ENCODE measurements at regions not wholly inside any gene's neighbourhood (a gene's known extent, or its start where the extent isn't known, plus 50 kb on each side); places are given as distances from the start of the nearest gene placed in this dataset.

GRCh38 chr4:186889876-186890643, 166.4 kb upstream of the FAT1 start:
- H3K23ac ChIP-seq (ENCODE audit: insufficient read length, low read depth, low read length): no peak overlapping the region
- H3K79me1 ChIP-seq (ENCODE audit: insufficient read depth, low read depth, low read length, poor library complexity, severe bottlenecking): no peaks in the 10 kb centered on the region
- no peak overlapping the region for H3K27ac ChIP-seq (ENCODE audit: insufficient read length, low read depth, low read length)
- H3K4me1 Mint-ChIP-seq: peaks cover 22 to 23% of the 10 kb centered on the region in 2 experiments
- H3K4me2 ChIP-seq (ENCODE audit: insufficient read depth, insufficient read length, low read length): no peak overlapping the region
- H3K18ac ChIP-seq (ENCODE audit: insufficient read length, low read depth, low read length): no peak overlapping the region
- no peak overlapping the region for H2BK120ac ChIP-seq (ENCODE audit: low read depth, low read length, poor library complexity, severe bottlenecking)
- H3K23me2 ChIP-seq (ENCODE audit: insufficient read length, low read depth, low read length, poor library complexity, severe bottlenecking): no peaks in the 10 kb centered on the region
- H3K27ac Mint-ChIP-seq: peak overlapping the region in 1 of 3 experiments; percentile 45; a peak in 1 of 7 replicates
- no peak overlapping the region for H3T11ph ChIP-seq (ENCODE audit: low read length)
- peak overlapping the region in 1 of 2 experiments; percentile 79; a peak in 2 of 5 replicates for H3K4me3 Mint-ChIP-seq
- no peak overlapping the region for H2BK5ac ChIP-seq (ENCODE audit: insufficient read length, low read length)
- no peak overlapping the region for H3K4ac ChIP-seq (ENCODE audit: low read depth, low read length)
- no peaks in the 10 kb centered on the region for H3K79me2 ChIP-seq (ENCODE audit: insufficient read depth, low read length)
- no peak overlapping the region for H2AK5ac ChIP-seq (ENCODE audit: insufficient read length, low read length)
- no peak overlapping the region for H3K9ac ChIP-seq (ENCODE audit: extremely low read depth, insufficient read length, low read length)
- no peak overlapping the region for H3K56ac ChIP-seq (ENCODE audit: insufficient read length, low read depth, low read length)
- no peak overlapping the region for H4K8ac ChIP-seq (replicated peaks; ENCODE audit: insufficient read length, low read depth, low read length)
- no peak overlapping the region for H2BK15ac ChIP-seq (ENCODE audit: low read depth, low read length)
- H3K4me1 ChIP-seq (ENCODE audit: insufficient read depth, low read length): peaks cover 2% of the 10 kb centered on the region; the same call in 1 of the 2 replicates
- no peaks in the 10 kb centered on the region for H4K20me1 ChIP-seq (ENCODE audit: control insufficient read depth, insufficient read depth, insufficient read length)
- no peak overlapping the region for H2BK12ac ChIP-seq (ENCODE audit: insufficient read length, low read depth, low read length)
- H3K9me3 ChIP-seq (ENCODE audit: control insufficient read depth, low read depth, low read length): no peaks in the 10 kb centered on the region
- H3K27me3 Mint-ChIP-seq (ENCODE audit: low read depth): peaks cover 8% of the 10 kb centered on the region
- peaks cover 5 to 13% (median 10%) of the 10 kb centered on the region in 3 experiments; a peak in 5 of 7 replicates for H3K36me3 Mint-ChIP-seq (ENCODE audit: insufficient read depth in 1 of 3, low read depth in 3 of 3)
- H4K91ac ChIP-seq (ENCODE audit: insufficient read length, low read depth, low read length): no peak overlapping the region
- no peak overlapping the region for H4K5ac ChIP-seq (ENCODE audit: insufficient read length, low read depth, low read length)
- no peak for TF ChIP-seq CTCF (conservative IDR thresholded peaks at IDR 0.05)
- no peak overlapping the region for H2BK20ac ChIP-seq (ENCODE audit: low read depth, low read length, poor library complexity, severe bottlenecking)
- no peak overlapping the region for H2AFZ ChIP-seq (ENCODE audit: low read length)
- DNase-seq: no peak
- no CpG with 5 or more reads among the region's 46 CpGs for WGBS (ENCODE audit: extremely low coverage, insufficient read length, low lambda C conversion rate)
- H3K14ac ChIP-seq (ENCODE audit: insufficient read depth, low read length): no peak overlapping the region
- H3K9me3 Mint-ChIP-seq: peaks cover 4 to 13% of the 10 kb centered on the region in 2 experiments; a peak in 4 of 5 replicates
- no peaks in the 10 kb centered on the region for H3K27me3 ChIP-seq (ENCODE audit: insufficient read depth, low read length)
